Thyroid gland (tissue), 4 donors: ENCODE measurements at regions not wholly inside any gene's neighbourhood (a gene's known extent, or its start where the extent isn't known, plus 50 kb on each side); places are given as distances from the start of the nearest gene placed in this dataset.

ENCODE experiments used
- POLR2A ChIP-seq, 2 donors: fragments of 450-650 bp; IDR thresholded peaks; one replicate each; pipeline ENCODE4 v1.6.1; 2017; ENCODE audit warnings: antibody characterized with exemption in 2 of 2, mild to moderate bottlenecking in 2 of 2, moderate library complexity in 1 of 2
- TF ChIP-seq, protein P1 (sequence below), 6 experiments: fragments of 200-600 bp in 3 of 6; fragments of 450-650 bp in 3 of 6; sonication (generic) in 3 of 6; IDR thresholded peaks; one replicate each; pipeline ENCODE4 v1.5.1; 2016 to 2019; ENCODE audit warnings: antibody characterized with exemption in 6 of 6, mild to moderate bottlenecking in 2 of 6, inconsistent platforms in 1 of 6, moderate library complexity in 1 of 6

DNA sequence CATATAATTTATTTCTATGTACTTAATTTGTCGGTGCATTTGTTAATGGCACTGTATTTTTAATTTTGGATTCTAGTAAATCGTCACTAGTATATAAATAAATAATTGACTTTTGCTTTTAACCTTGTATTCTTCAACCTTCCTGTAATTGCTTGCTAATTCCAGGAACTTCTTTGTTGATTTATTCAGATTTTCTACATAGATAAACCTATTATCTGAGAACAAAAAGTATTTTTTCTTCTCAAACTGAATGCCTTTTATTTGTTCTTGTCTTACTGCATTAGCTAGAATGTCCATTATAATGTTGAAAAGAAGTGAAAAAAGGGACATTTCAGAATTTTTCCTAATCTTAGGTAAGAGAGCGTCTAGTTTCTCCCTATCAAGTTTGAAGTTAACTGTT lies 839.1 kb downstream of the SH3BGRL start:
- TF ChIP-seq, protein P1, sequence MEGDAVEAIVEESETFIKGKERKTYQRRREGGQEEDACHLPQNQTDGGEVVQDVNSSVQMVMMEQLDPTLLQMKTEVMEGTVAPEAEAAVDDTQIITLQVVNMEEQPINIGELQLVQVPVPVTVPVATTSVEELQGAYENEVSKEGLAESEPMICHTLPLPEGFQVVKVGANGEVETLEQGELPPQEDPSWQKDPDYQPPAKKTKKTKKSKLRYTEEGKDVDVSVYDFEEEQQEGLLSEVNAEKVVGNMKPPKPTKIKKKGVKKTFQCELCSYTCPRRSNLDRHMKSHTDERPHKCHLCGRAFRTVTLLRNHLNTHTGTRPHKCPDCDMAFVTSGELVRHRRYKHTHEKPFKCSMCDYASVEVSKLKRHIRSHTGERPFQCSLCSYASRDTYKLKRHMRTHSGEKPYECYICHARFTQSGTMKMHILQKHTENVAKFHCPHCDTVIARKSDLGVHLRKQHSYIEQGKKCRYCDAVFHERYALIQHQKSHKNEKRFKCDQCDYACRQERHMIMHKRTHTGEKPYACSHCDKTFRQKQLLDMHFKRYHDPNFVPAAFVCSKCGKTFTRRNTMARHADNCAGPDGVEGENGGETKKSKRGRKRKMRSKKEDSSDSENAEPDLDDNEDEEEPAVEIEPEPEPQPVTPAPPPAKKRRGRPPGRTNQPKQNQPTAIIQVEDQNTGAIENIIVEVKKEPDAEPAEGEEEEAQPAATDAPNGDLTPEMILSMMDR (IDR thresholded peaks at IDR 0.05): no peak
- TF ChIP-seq POLR2A (IDR thresholded peaks at IDR 0.05): no peak
